Loucy (cell line): ENCODE measurements at regions not wholly inside any gene's neighbourhood (a gene's known extent, or its start where the extent isn't known, plus 50 kb on each side); places are given as distances from the start of the nearest gene placed in this dataset.

Experiments used
- EZH2phosphoT487 ChIP-seq: fragments of 200-600 bp; IDR thresholded peaks from 2 replicates; pipeline ENCODE4 v1.6.1; 2018; ENCODE audit warnings: antibody characterized with exemption, mild to moderate bottlenecking, moderate library complexity, borderline replicate concordance
- TF ChIP-seq, protein P1 (sequence below): fragments of 200-600 bp; sonication (generic); conservative IDR thresholded peaks from 2 replicates; pipeline ENCODE4 v1.5.1; 2014; ENCODE audit warnings: mild to moderate bottlenecking, antibody characterized with exemption, low read length

DNA sequence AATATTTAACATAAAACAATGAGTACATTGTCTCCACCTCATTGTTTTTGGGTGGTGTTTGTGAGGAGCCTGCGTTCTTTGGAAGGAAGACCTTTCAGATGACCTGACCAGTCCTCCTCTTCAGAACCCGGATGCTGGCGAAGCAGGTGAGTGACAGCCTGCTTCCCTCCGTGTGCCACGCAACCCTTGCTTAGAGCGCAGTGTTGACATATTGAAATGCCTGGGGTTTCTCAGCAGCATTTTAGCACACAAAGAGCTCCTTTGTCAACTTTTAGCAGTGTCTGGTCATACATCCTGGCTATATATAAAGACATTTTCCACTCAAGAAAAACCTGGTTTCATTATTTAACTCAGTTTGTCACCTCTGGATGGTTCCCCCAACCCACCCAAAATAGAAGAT lies 335.7 kb upstream of the POU3F3 start:
- TF ChIP-seq, protein P1, sequence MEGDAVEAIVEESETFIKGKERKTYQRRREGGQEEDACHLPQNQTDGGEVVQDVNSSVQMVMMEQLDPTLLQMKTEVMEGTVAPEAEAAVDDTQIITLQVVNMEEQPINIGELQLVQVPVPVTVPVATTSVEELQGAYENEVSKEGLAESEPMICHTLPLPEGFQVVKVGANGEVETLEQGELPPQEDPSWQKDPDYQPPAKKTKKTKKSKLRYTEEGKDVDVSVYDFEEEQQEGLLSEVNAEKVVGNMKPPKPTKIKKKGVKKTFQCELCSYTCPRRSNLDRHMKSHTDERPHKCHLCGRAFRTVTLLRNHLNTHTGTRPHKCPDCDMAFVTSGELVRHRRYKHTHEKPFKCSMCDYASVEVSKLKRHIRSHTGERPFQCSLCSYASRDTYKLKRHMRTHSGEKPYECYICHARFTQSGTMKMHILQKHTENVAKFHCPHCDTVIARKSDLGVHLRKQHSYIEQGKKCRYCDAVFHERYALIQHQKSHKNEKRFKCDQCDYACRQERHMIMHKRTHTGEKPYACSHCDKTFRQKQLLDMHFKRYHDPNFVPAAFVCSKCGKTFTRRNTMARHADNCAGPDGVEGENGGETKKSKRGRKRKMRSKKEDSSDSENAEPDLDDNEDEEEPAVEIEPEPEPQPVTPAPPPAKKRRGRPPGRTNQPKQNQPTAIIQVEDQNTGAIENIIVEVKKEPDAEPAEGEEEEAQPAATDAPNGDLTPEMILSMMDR: no peak
- TF ChIP-seq EZH2phosphoT487: no peak
